CD4-positive, alpha-beta memory T cell (primary cell): ENCODE measurements at regions not wholly inside any gene's neighbourhood (a gene's known extent, or its start where the extent isn't known, plus 50 kb on each side); places are given as distances from the start of the nearest gene placed in this dataset.

Source experiments
- CTCF ChIA-PET: fragments of 350-600 bp; sonication (Branson Sonifier 250); formaldehyde crosslinking; loops from one replicate; lab custom pipeline; 2021; ENCODE audit warnings: inconsistent platforms; ENCODE audit not compliant: partially characterized antibody; lab: Charles Lee
- POLR2A ChIA-PET: fragments of 350-600 bp; sonication (Branson Sonifier 250); formaldehyde crosslinking; loops from one replicate; lab custom pipeline; 2021; ENCODE audit not compliant: partially characterized antibody; lab: Charles Lee
- DNase-seq, 5 donors: peaks; one replicate each; pipeline versions ENCODE4 v3.0.0 to v3.0.0-alpha.2; 2020 to 2022; ENCODE audit warnings: mixed read lengths in 1 of 5
- H3K27ac ChIP-seq: one replicate; pipeline ENCODE4 v1.7.0; 2013; ENCODE audit warnings: low read depth, low read length
- H3K27me3 ChIP-seq: 2 replicates; pipeline ENCODE4 v1.7.0; 2013; ENCODE audit warnings: mild to moderate bottlenecking, low read length, moderate library complexity; ENCODE audit not compliant: insufficient read depth
- H3K36me3 ChIP-seq: 2 replicates; pipeline ENCODE4 v1.7.0; 2013; ENCODE audit warnings: mild to moderate bottlenecking, low read length, moderate library complexity; ENCODE audit not compliant: insufficient read depth
- H3K4me1 ChIP-seq: 2 replicates; pipeline ENCODE4 v1.7.0; 2013; ENCODE audit warnings: mild to moderate bottlenecking, low read length, moderate library complexity; ENCODE audit not compliant: insufficient read depth
- H3K4me3 ChIP-seq, 2 donors: one replicate each; pipeline ENCODE4 v1.7.0; 2013; ENCODE audit warnings: low read length in 2 of 2, mild to moderate bottlenecking in 1 of 2
- H3K9me3 ChIP-seq, 2 donors: one replicate each; pipeline ENCODE4 v1.7.0; 2013; ENCODE audit warnings: low read length in 2 of 2, control low read depth in 1 of 2; ENCODE audit not compliant: control insufficient read depth in 1 of 2
- H3K27ac Mint-ChIP-seq, 7 donors: one replicate each; pipeline ENCODE4 v1.8.0; 2020 to 2021; ENCODE audit warnings: mixed read lengths in 7 of 7, mild to moderate bottlenecking in 6 of 7, inconsistent platforms in 3 of 7, moderate library complexity in 3 of 7
- H3K27me3 Mint-ChIP-seq, 2 donors: one replicate each; pipeline ENCODE4 v1.8.0; 2020 to 2021; ENCODE audit warnings: mixed read lengths in 2 of 2
- H3K36me3 Mint-ChIP-seq, 2 donors: one replicate each; pipeline ENCODE4 v1.8.0; 2020 to 2021; ENCODE audit warnings: mixed read lengths in 2 of 2, inconsistent platforms in 1 of 2, mild to moderate bottlenecking in 1 of 2
- H3K4me1 Mint-ChIP-seq, 4 donors: one replicate each; pipeline ENCODE4 v1.8.0; 2020 to 2021; ENCODE audit warnings: mixed read lengths in 4 of 4, mild to moderate bottlenecking in 1 of 4
- H3K4me3 Mint-ChIP-seq, 8 donors: one replicate each; pipeline ENCODE4 v1.8.0; 2020 to 2021; ENCODE audit warnings: mixed read lengths in 8 of 8, mild to moderate bottlenecking in 7 of 8, moderate library complexity in 6 of 8, inconsistent platforms in 3 of 8
- H3K9me3 Mint-ChIP-seq, 8 donors: one replicate each; pipeline ENCODE4 v1.8.0; 2020 to 2021; ENCODE audit warnings: mixed read lengths in 8 of 8, mild to moderate bottlenecking in 5 of 8, inconsistent platforms in 3 of 8, moderate library complexity in 1 of 8
- intact Hi-C: fragments of 100-400 bp; cut with micrococcal nuclease; formaldehyde crosslinking; loops from one replicate; pipeline ENCODE4 v1.15.1; 2023

DNA sequence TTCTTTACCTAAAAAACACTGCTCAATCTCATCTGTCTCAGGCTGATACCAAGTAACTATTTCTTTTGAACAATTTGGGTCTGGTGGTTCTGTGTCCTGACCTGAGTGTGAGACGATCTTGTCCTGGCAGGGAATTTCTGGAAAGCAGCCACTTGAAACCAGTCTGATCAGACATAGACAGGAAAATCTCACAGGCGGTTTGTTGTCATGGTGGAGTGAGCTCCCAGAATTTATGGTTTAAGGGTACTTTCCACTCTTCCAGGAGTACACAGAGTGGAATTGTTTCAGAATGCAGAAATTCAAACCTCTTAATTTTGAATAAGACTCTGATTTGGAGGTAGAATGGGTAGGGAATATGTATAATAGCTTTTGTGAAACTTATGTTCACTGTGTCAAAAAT, 268.2 kb downstream of the ISL1 start:
- POLR2A ChIA-PET: no interaction called here
- Histone ChIP-seq H3K27ac (no peak overlapping the region), H3K36me3 (no peaks in the 10 kb centered on the region), H3K4me1 (no peaks in the 10 kb centered on the region), H3K27me3 (no peaks in the 10 kb centered on the region), H3K4me3 (no peak overlapping the region), H3K9me3 (peaks cover 0 to 2% of the 10 kb centered on the region in 2 donors)
- Mint-ChIP-seq H3K27ac (no peak overlapping the region), H3K4me1 (no peaks in the 10 kb centered on the region), H3K36me3 (no peaks in the 10 kb centered on the region), H3K27me3 (no peaks in the 10 kb centered on the region), H3K4me3 (no peak overlapping the region), H3K9me3 (peaks cover 0 to 19% (median 6%) of the 10 kb centered on the region in 8 donors)
- DNase-seq: no peak
- intact Hi-C loops: no loop called here
- CTCF ChIA-PET: no interaction called here

DNA sequence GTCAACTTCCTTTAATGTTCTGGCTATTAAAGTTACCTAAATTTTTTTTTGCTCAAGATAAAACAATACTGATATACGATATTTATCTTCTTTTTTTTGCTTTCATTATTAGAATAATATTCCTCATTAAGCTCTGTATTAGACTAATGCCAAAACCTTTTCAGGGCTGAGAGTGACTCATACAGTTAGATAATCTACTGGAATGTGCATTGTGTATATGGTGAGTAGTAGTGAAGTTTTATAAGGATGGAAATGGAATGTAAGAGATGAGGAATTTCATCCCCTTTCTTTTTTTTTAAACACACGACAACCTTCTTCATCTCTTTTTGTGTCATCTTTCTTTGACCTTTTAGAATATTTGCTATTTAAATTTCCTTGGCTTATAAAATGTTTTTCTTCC, 268.6 kb downstream of the ISL1 start:
- ChIA-PET CTCF (no interaction called here), POLR2A (no interaction called here)
- Mint-ChIP-seq H3K27me3 (no peaks in the 10 kb centered on the region), H3K9me3 (peaks cover 0 to 19% (median 5%) of the 10 kb centered on the region in 8 donors), H3K4me3 (no peak overlapping the region), H3K4me1 (no peaks in the 10 kb centered on the region), H3K36me3 (no peaks in the 10 kb centered on the region), H3K27ac (no peak overlapping the region)
- Histone ChIP-seq H3K9me3 (peaks cover 0 to under 1% of the 10 kb centered on the region in 2 donors), H3K27me3 (no peaks in the 10 kb centered on the region), H3K4me3 (no peak overlapping the region), H3K36me3 (no peaks in the 10 kb centered on the region), H3K4me1 (no peaks in the 10 kb centered on the region), H3K27ac (no peak overlapping the region)
- intact Hi-C loops: no loop called here
- no peak for DNase-seq

DNA sequence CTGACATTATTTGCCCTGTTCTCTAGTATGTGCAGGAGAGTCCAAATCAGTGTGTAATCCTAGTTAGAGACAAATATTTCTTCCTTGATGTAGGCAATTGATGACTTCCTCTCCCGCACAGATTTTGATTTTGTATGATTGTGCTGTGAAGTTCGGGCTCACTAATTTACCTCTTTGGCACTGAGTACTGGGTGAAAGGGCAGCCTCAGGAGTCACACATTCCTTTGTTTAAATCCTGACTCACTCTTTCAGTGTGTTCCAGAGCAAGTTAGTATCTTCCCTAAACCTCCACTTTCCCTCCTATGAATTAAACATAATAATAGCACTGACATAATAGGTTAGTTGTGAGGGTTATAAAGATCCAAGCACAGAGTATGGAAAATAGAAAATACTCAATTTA, 269.7 kb downstream of the ISL1 start:
- Mint-ChIP-seq H3K27me3 (no peaks in the 10 kb centered on the region), H3K36me3 (no peaks in the 10 kb centered on the region), H3K4me1 (no peaks in the 10 kb centered on the region), H3K9me3 (peaks cover 0 to 15% (median 7%) of the 10 kb centered on the region in 8 donors), H3K27ac (no peak overlapping the region), H3K4me3 (no peak overlapping the region)
- H3K4me3 ChIP-seq: no peak overlapping the region
- H3K27ac ChIP-seq: no peak overlapping the region
- ChIA-PET POLR2A (no interaction called here), CTCF (no interaction called here)
- H3K36me3 ChIP-seq: no peaks in the 10 kb centered on the region
- intact Hi-C loops: no loop called here
- DNase-seq: no peak
- no peaks in the 10 kb centered on the region for H3K9me3 ChIP-seq
- H3K4me1 ChIP-seq: no peaks in the 10 kb centered on the region
- no peaks in the 10 kb centered on the region for H3K27me3 ChIP-seq

DNA sequence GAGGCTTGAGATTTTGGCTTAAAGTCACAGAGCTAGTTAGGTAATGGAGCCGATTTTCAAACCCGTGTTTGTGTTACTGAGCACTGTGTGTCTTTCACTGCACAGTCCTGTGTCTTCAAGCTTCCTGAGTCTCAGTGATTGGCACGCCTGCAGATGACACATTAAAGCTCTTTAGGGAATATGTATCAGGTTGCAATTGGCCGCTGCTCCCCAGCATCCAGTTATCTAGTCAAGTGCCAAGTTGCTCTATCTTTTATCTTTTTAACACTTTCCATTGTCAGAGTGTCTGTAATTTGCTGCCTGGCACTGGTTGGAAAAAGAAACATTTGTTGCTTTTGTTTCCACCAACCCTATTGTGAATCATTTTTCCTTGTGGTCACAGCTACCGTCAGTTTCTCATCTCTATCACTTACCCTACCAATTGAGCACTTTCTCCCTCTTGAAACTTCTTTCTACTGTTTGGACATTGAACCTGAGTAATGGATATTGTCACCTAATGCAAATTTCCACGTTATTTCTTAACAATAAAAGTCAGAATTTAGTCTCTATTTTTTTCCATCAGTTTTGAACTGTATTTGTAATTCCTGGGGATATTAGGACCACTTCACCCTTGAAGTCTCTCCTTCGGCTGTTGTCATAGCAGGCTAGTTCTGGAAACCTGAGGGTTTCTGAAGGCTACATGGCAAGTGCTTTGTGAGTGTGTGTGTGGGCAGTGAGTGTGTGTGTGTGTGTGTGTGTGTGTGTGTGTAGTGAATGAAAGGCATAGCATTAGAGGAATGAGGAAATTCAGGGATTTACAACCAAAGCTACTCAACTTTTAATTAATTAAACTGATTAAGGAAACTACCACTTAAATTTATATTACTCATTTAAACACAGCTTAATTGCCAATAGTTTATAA, 274.3 kb downstream of the ISL1 start:
- Mint-ChIP-seq H3K27me3 (no peaks in the 10 kb centered on the region), H3K36me3 (no peaks in the 10 kb centered on the region), H3K4me1 (no peaks in the 10 kb centered on the region), H3K27ac (no peak overlapping the region), H3K4me3 (no peak overlapping the region), H3K9me3 (peaks cover 2 to 13% (median 7%) of the 10 kb centered on the region in 8 donors)
- no peak for DNase-seq
- ChIA-PET CTCF (no interaction called here), POLR2A (no interaction called here)
- no peak overlapping the region for H3K27ac ChIP-seq
- no peak overlapping the region for H3K4me3 ChIP-seq
- intact Hi-C loops: no loop called here
- H3K36me3 ChIP-seq: no peaks in the 10 kb centered on the region
- no peaks in the 10 kb centered on the region for H3K27me3 ChIP-seq
- H3K9me3 ChIP-seq: no peaks in the 10 kb centered on the region
- no peaks in the 10 kb centered on the region for H3K4me1 ChIP-seq

DNA sequence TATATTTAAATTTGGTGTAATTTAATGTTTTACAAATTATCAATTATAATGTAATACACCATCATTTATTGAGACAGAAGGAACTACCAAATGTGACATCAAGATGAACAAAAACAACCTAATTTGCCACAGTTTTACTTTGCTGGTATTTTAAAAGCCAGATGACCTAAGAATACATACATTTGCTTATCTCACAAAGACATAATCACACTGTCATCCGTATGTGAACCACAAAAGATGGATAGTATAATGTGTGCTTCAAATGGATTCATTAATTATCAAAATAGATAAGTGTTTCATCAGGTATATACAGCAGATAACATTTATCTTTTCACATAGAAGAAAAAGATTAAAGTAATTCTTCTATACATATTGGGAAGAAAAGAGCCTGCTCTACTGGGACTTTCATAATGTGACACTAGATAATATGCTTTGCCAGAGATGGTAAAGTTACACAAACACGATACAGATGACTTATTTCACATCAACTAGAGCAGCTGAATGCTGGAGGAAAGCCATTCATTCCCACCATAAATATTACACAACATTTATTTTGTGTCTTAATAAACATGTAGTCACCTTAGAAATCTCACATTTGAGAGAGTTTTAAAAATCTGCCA, 278.5 kb downstream of the ISL1 start:
- Histone ChIP-seq H3K36me3 (no peaks in the 10 kb centered on the region), H3K27me3 (no peaks in the 10 kb centered on the region), H3K4me1 (no peaks in the 10 kb centered on the region), H3K9me3 (no peaks in the 10 kb centered on the region), H3K27ac (no peak overlapping the region), H3K4me3 (no peak overlapping the region)
- intact Hi-C loops: no loop called here
- Mint-ChIP-seq H3K9me3 (peaks cover 0 to 14% (median 5%) of the 10 kb centered on the region in 8 donors), H3K4me3 (no peak overlapping the region), H3K27me3 (no peaks in the 10 kb centered on the region), H3K4me1 (no peaks in the 10 kb centered on the region), H3K27ac (no peak overlapping the region), H3K36me3 (no peaks in the 10 kb centered on the region)
- DNase-seq: no peak
- POLR2A ChIA-PET: no interaction called here
- CTCF ChIA-PET: no interaction called here

DNA sequence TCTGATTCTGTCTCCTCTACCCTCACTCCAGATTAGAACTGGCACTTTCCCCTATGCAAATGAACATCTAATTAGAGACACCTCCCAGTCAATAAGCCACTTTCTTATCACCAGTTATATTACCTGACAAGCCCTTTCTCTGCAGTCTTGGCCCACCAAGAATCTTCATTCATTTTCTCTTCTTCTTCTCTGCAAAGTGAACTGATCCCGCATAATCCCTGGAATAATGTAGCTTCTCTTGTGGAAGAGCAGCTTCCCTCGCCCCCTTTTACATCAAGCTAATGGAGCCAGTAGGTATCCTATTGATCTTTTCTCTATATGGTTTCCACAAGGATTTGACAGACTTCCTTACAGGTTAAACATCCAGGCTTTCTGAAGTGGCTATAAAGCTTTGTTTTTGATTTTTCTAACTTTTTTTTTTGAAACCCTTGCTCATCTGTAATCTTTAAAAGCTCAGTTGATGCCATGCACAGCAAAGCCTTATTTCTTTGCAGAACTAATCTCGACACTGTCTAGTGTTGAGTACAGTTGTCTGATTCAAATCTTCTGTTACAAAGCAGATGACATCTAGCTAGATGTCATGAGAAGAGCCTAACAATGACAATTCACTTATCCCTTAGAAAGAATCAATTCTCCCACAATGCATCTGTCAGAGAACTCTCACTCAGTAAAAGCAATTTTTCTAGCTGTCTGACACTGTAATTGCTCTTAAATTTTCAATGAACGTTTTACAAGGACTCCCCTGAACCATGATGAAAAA, 281.4 kb downstream of the ISL1 start:
- DNase-seq: no peak
- CTCF ChIA-PET: no interaction called here
- Histone ChIP-seq H3K4me3 (no peak overlapping the region), H3K27ac (no peak overlapping the region), H3K27me3 (no peaks in the 10 kb centered on the region), H3K9me3 (no peaks in the 10 kb centered on the region), H3K36me3 (no peaks in the 10 kb centered on the region), H3K4me1 (no peaks in the 10 kb centered on the region)
- Mint-ChIP-seq H3K9me3 (peaks cover 0 to 7% (median 2%) of the 10 kb centered on the region in 8 donors), H3K27me3 (no peaks in the 10 kb centered on the region), H3K27ac (no peak overlapping the region), H3K4me3 (no peak overlapping the region), H3K4me1 (no peaks in the 10 kb centered on the region), H3K36me3 (no peaks in the 10 kb centered on the region)
- intact Hi-C loops: no loop called here
- POLR2A ChIA-PET: no interaction called here

DNA sequence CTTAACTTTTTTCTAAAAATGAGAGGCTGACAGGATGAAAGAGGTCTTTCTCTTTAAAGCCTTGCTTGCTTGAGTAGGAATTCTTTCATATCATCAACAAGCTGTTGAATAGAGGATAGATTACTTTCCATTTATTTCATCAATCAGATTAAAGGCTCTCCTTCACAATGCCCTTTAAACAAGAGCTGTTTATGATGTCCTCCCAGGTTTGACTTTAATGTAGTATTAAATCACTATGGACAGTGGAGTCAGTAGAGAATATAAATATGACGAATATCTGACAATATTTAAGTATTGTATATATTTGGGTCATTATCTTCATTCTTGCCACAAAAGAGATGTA, 282.0 kb downstream of the ISL1 start:
- H3K36me3 Mint-ChIP-seq: no peaks in the 10 kb centered on the region
- ChIA-PET POLR2A (no interaction called here), CTCF (no interaction called here)
- no peaks in the 10 kb centered on the region for H3K36me3 ChIP-seq
- H3K27ac ChIP-seq: no peak overlapping the region
- no peaks in the 10 kb centered on the region for H3K4me1 ChIP-seq
- no peaks in the 10 kb centered on the region for H3K9me3 ChIP-seq
- no peaks in the 10 kb centered on the region for H3K27me3 Mint-ChIP-seq
- H3K27me3 ChIP-seq: no peaks in the 10 kb centered on the region
- DNase-seq: no peak
- no peak overlapping the region for H3K4me3 Mint-ChIP-seq
- H3K4me3 ChIP-seq: no peak overlapping the region
- peaks cover 0 to 6% (median 3%) of the 10 kb centered on the region in 8 donors for H3K9me3 Mint-ChIP-seq
- H3K4me1 Mint-ChIP-seq: no peaks in the 10 kb centered on the region
- intact Hi-C loops: no loop called here
- H3K27ac Mint-ChIP-seq: no peak overlapping the region
